ENCODE measurements at regions not wholly inside any gene's neighbourhood (a gene's known extent, or its start where the extent isn't known, plus 50 kb on each side); places are given as distances from the start of the nearest gene placed in this dataset.

DNA sequence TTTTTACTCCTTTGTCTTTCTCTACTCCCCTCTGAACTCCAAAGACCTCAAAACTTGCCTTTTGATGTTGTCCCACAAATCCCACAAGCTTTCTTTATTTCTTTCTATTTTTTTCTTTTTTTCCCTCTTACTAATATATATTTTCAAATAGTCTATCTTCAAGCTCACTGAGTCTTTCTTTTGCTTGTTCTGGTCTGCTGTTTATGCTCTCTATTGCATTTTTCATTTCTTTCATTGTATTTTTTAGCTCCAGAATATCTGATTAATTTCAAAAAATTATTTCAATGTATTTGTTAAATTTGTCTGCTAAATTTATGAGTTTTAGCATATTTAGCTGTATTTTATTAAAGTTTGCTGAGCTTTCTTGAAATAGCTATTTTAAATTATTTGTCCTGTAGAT is 223.3 kb upstream of the IRX1 start:
- no peak overlapping the region for H3K27ac ChIP-seq
- ChIA-PET POLR2A (ENCODE audit: low non-redundant PET) (no interaction called here), CTCF (interaction anchor here (0.6 kb wide), 1 partner anchor 551 kb away, joined by 3 read pairs; no protein-coding TSS in a partner anchor)
- TF ChIP-seq, protein P1, sequence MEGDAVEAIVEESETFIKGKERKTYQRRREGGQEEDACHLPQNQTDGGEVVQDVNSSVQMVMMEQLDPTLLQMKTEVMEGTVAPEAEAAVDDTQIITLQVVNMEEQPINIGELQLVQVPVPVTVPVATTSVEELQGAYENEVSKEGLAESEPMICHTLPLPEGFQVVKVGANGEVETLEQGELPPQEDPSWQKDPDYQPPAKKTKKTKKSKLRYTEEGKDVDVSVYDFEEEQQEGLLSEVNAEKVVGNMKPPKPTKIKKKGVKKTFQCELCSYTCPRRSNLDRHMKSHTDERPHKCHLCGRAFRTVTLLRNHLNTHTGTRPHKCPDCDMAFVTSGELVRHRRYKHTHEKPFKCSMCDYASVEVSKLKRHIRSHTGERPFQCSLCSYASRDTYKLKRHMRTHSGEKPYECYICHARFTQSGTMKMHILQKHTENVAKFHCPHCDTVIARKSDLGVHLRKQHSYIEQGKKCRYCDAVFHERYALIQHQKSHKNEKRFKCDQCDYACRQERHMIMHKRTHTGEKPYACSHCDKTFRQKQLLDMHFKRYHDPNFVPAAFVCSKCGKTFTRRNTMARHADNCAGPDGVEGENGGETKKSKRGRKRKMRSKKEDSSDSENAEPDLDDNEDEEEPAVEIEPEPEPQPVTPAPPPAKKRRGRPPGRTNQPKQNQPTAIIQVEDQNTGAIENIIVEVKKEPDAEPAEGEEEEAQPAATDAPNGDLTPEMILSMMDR (conservative IDR thresholded peaks at IDR 0.05; ENCODE audit: low read depth) = no peak
- no peak for DNase-seq (ENCODE audit: low spot score)

DNA sequence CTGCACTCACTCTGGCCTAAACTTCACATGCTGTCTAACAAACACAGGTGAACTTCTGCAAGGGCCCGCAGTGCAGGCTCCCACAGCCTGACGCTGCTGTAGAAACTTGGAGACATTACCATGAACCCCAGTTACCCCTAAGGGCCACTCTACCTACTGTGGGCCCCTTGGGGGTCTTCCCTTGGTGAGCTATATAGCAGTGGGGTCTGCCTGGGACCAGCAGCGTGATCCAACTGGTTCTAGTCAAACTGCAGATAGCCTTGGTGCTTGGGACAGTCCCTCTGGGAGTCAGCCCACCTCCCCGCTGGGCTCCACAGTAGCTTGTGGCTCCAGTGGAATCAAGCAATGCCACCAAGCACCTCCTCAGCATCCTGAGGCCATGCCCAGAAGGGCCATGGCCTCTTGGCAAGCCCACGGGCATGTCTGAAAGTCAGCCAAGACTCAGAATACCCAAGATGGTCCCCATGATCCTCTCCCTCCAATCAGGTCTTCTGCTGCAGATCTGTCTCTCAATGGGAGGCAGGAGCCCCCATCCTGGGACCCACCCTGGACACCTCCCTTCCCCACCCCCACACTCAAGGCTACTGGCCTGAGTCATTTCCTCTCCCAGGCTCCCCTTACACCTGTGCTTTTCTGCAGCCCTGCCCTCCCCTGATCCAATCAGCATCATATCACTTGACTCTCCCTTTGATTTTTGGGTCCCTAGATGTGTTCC is 230.0 kb upstream of the IRX1 start:
- TF ChIP-seq, protein P1 (conservative IDR thresholded peaks at IDR 0.05; ENCODE audit: low read depth) = no peak
- POLR2A ChIA-PET (ENCODE audit: low non-redundant PET) = no interaction called here
- H3K27ac ChIP-seq = no peak overlapping the region
- CTCF ChIA-PET = interaction anchor here (0.6 kb wide), 1 partner anchor 775 kb away, joined by 3 read pairs; no protein-coding TSS in a partner anchor
- DNase-seq (ENCODE audit: low spot score) = no peak

DNA sequence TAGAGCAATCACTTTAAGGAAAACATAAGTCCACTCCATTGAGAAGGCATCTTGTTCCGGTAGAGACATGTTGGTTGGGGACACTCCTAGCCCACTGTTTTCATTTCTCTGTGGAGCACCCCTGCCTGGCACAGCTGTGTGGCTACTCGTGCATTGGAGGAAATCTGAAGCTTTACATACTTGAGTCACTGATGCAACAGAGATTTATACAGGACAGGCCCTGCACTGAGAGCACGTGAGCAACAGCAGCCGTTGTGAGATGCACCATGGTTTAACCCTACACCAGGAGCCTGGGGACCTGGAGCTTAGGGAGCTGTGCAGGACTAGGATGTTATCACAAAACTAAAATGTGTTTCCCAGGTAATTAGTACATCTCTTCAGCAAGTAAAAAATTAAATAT is 230.7 kb upstream of the IRX1 start:
- TF ChIP-seq, protein P1 (conservative IDR thresholded peaks at IDR 0.05; ENCODE audit: low read depth) = no peak
- no peak overlapping the region for H3K27ac ChIP-seq
- CTCF ChIA-PET = no interaction called here
- POLR2A ChIA-PET (ENCODE audit: low non-redundant PET) = no interaction called here
- DNase-seq (ENCODE audit: low spot score) = no peak

GRCh38 chr5:3364433-3364832 is 231.2 kb upstream of the IRX1 start:
- CTCF ChIA-PET = no interaction called here
- H3K27ac ChIP-seq = no peak overlapping the region
- DNase-seq (ENCODE audit: low spot score) = no peak
- POLR2A ChIA-PET (ENCODE audit: low non-redundant PET) = no interaction called here
- TF ChIP-seq, protein P1 (conservative IDR thresholded peaks at IDR 0.05; ENCODE audit: low read depth) = no peak

- POLR2A ChIA-PET (ENCODE audit: low non-redundant PET) = no interaction called here
- H3K27ac ChIP-seq = no peak overlapping the region
- TF ChIP-seq, protein P1 (conservative IDR thresholded peaks at IDR 0.05; ENCODE audit: low read depth) = no peak
- DNase-seq (ENCODE audit: low spot score) = no peak
- CTCF ChIA-PET = no interaction called here
Measured at GRCh38 chr5:3362606-3362910, 233.1 kb upstream of the IRX1 start.

GRCh38 chr5:3361811-3362605 is 233.6 kb upstream of the IRX1 start:
- ChIA-PET POLR2A (ENCODE audit: low non-redundant PET) (no interaction called here), CTCF (no interaction called here)
- TF ChIP-seq, protein P1 (conservative IDR thresholded peaks at IDR 0.05; ENCODE audit: low read depth) = no peak

More at GRCh38 chr5:3361811-3362605, 233.6 kb upstream of the IRX1 start:
- H3K27ac ChIP-seq = no peak overlapping the region
- DNase-seq (ENCODE audit: low spot score) = no peak
